CD4-positive, alpha-beta T cell (primary cell): ENCODE measurements at regions not wholly inside any gene's neighbourhood (a gene's known extent, or its start where the extent isn't known, plus 50 kb on each side); places are given as distances from the start of the nearest gene placed in this dataset.

Source experiments
- ATAC-seq: fragments of 200-7000 bp; cut with Tn5 transposase; one replicate; pipeline ENCODE4 v1.10.0; 2022; ENCODE audit warnings: mild to moderate bottlenecking; ENCODE audit not compliant: poor library complexity
- CTCF ChIA-PET: fragments of 350-600 bp; sonication (Branson Sonifier 250); formaldehyde crosslinking; loops from one replicate; lab custom pipeline; 2021; ENCODE audit warnings: antibody characterized with exemption, inconsistent platforms; lab: Charles Lee
- POLR2A ChIA-PET: fragments of 350-600 bp; sonication (Branson Sonifier 250); formaldehyde crosslinking; loops from one replicate; lab custom pipeline; 2021; ENCODE audit warnings: antibody characterized with exemption, inconsistent platforms; lab: Charles Lee
- DNase-seq, 14 experiments: peaks; one replicate each; pipeline ENCODE4 v3.0.0-alpha.2; 2013 to 2020; ENCODE audit warnings: mixed read lengths in 2 of 14
- H3K27ac ChIP-seq, 2 donors: one replicate each; pipeline versions ENCODE4 v1.5.1 to v1.7.0; 2013; ENCODE audit warnings: low read length in 2 of 2, low read depth in 1 of 2, mild to moderate bottlenecking in 1 of 2
- H3K27me3 ChIP-seq, 2 experiments: 1 replicate in 1 of 2; 2 replicates in 1 of 2; pipeline versions ENCODE4 v1.6.1 to v1.7.0; 2013; ENCODE audit warnings: low read length in 2 of 2, control low read depth in 1 of 2, mild to moderate bottlenecking in 1 of 2, moderate library complexity in 1 of 2; ENCODE audit not compliant: insufficient read depth in 2 of 2, control insufficient read depth in 1 of 2
- H3K36me3 ChIP-seq: one replicate; pipeline ENCODE4 v1.6.1; 2013; ENCODE audit warnings: low read length, control low read depth; ENCODE audit not compliant: insufficient read depth
- H3K4me1 ChIP-seq: one replicate; pipeline ENCODE4 v1.6.1; 2013; ENCODE audit warnings: low read length, control low read depth; ENCODE audit not compliant: insufficient read depth
- H3K4me3 ChIP-seq: one replicate; pipeline ENCODE4 v1.5.1; 2013; ENCODE audit warnings: mild to moderate bottlenecking, low read length, moderate library complexity
- H3K9me3 ChIP-seq, 2 experiments: 1 replicate in 1 of 2; 2 replicates in 1 of 2; pipeline versions ENCODE4 v1.6.1 to v1.7.0; 2013; ENCODE audit warnings: low read length in 2 of 2, mild to moderate bottlenecking in 2 of 2, control low read depth in 1 of 2, moderate library complexity in 1 of 2; ENCODE audit not compliant: control insufficient read depth in 1 of 2, insufficient read depth in 1 of 2
- H3K27ac Mint-ChIP-seq: one replicate; pipeline ENCODE4 v1.8.0; 2020; ENCODE audit warnings: mixed read lengths
- H3K27me3 Mint-ChIP-seq: one replicate; pipeline ENCODE4 v1.8.0; 2021; ENCODE audit warnings: mixed read lengths
- H3K36me3 Mint-ChIP-seq: one replicate; pipeline ENCODE4 v1.8.0; 2021; ENCODE audit warnings: low read depth, mixed read lengths
- H3K4me1 Mint-ChIP-seq: one replicate; pipeline ENCODE4 v1.8.0; 2021; ENCODE audit warnings: low read depth, mixed read lengths
- H3K4me3 Mint-ChIP-seq: one replicate; pipeline ENCODE4 v1.8.0; 2020; ENCODE audit warnings: mild to moderate bottlenecking, mixed read lengths
- H3K9me3 Mint-ChIP-seq: one replicate; pipeline ENCODE4 v1.8.0; 2020; ENCODE audit warnings: mixed read lengths
- CTCF ChIP-seq: fragments of 200-600 bp; IDR thresholded peaks from one replicate; pipeline ENCODE4 v1.8.0; 2022; ENCODE audit warnings: antibody characterized with exemption, mild to moderate bottlenecking
- intact Hi-C, 2 experiments: fragments of 100-400 bp; cut with DNase I in 1 of 2; cut with micrococcal nuclease in 1 of 2; formaldehyde crosslinking; loops; one replicate each; pipeline versions ENCODE4 v1.15.1 to v1.9.0; 2023 to 2025; cut with DNase I, micrococcal nuclease

GRCh38 chr5:90071656-90072055 is 337.9 kb downstream of the CETN3 start:
- H3K4me1 ChIP-seq, result no peaks in the 10 kb centered on the region
- peaks cover 0 to 8% of the 10 kb centered on the region in 2 experiments for H3K9me3 ChIP-seq
- Mint-ChIP-seq H3K4me1 (no peaks in the 10 kb centered on the region), H3K9me3 (peaks cover 3% of the 10 kb centered on the region), H3K27ac (no peak overlapping the region), H3K4me3 (no peak overlapping the region), H3K36me3 (no peaks in the 10 kb centered on the region), H3K27me3 (no peaks in the 10 kb centered on the region)
- no peak for ATAC-seq
- no peak for DNase-seq
- no peak overlapping the region for H3K27ac ChIP-seq
- POLR2A ChIA-PET, result no interaction called here
- no peak overlapping the region for H3K4me3 ChIP-seq
- H3K27me3 ChIP-seq, result no peaks in the 10 kb centered on the region
- no peaks in the 10 kb centered on the region for H3K36me3 ChIP-seq
- intact Hi-C loops, result no loop called here
- TF ChIP-seq CTCF, result no peak
- CTCF ChIA-PET, result no interaction called here

GRCh38 chr5:90071066-90071465 is 338.5 kb downstream of the CETN3 start:
- POLR2A ChIA-PET, result no interaction called here
- Mint-ChIP-seq H3K4me3 (no peak overlapping the region), H3K27ac (no peak overlapping the region)

GRCh38 chr5:90066920-90067319 is 342.6 kb downstream of the CETN3 start:
- no peaks in the 10 kb centered on the region for H3K4me1 ChIP-seq
- no peak overlapping the region for H3K4me3 Mint-ChIP-seq
- ATAC-seq (no peak), DNase-seq (no peak)
- no peaks in the 10 kb centered on the region for H3K9me3 Mint-ChIP-seq
- H3K36me3 Mint-ChIP-seq, result no peaks in the 10 kb centered on the region
- ChIA-PET POLR2A (no interaction called here), CTCF (no interaction called here)
- no peaks in the 10 kb centered on the region for H3K4me1 Mint-ChIP-seq
- no peak overlapping the region for H3K27ac ChIP-seq
- H3K4me3 ChIP-seq, result no peak overlapping the region
- no peak overlapping the region for H3K27ac Mint-ChIP-seq
- H3K36me3 ChIP-seq, result no peaks in the 10 kb centered on the region
- H3K27me3 Mint-ChIP-seq, result no peaks in the 10 kb centered on the region
- H3K9me3 ChIP-seq, result no peaks in the 10 kb centered on the region
- TF ChIP-seq CTCF, result no peak
- intact Hi-C loops, result no loop called here
- H3K27me3 ChIP-seq, result no peaks in the 10 kb centered on the region

More at GRCh38 chr5:90071066-90071465, 338.5 kb downstream of the CETN3 start:
- DNase-seq (no peak), ATAC-seq (no peak)
- peaks cover 0 to 8% of the 10 kb centered on the region in 2 experiments for H3K9me3 ChIP-seq
- no peaks in the 10 kb centered on the region for H3K36me3 ChIP-seq
- Mint-ChIP-seq H3K27me3 (no peaks in the 10 kb centered on the region), H3K9me3 (peaks cover 3% of the 10 kb centered on the region), H3K4me1 (no peaks in the 10 kb centered on the region), H3K36me3 (no peaks in the 10 kb centered on the region)
- H3K27me3 ChIP-seq, result no peaks in the 10 kb centered on the region
- no peak for TF ChIP-seq CTCF
- H3K4me3 ChIP-seq, result no peak overlapping the region
- H3K4me1 ChIP-seq, result no peaks in the 10 kb centered on the region
- H3K27ac ChIP-seq, result no peak overlapping the region
- intact Hi-C loops, result no loop called here
- CTCF ChIA-PET, result interaction anchor here (1.0 kb wide), 1 partner anchor 9 kb away, joined by 4 read pairs; no protein-coding TSS in a partner anchor
